NK-92 treated with Interleukin-12 subunit alpha and Interleukin-12 subunit beta, amount 100 ng/mL, for 24 hours (cell line): ENCODE measurements at regions not wholly inside any gene's neighbourhood (a gene's known extent, or its start where the extent isn't known, plus 50 kb on each side); places are given as distances from the start of the nearest gene placed in this dataset.
"Not testable (repeated sequence)": the region's sequence is repeated elsewhere in the genome, so short reads cannot be mapped to it uniquely, and the experiment has no call there.

Source experiments
- DNase-seq: peaks from one replicate; lab custom pipeline; 2025; lab: John Stamatoyannopoulos, UW

DNA sequence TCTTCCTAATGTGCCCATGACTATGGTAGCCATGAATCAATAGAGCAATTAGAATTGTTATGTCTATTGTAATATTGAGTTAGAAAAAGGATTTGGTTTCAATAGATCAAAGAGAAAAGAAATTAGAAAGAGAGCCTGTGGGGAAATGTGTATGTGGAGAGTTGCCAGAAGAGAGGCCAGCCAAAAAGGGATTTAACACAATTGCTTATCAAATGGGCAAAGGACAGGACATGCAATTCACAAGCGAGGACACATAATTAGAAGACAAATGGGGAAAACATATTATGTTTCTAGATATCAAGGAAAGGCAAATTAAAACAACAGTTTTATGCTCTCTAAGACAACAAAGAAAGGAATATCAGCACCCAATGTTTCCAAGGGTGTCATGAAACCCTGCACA is 403.2 kb upstream of the KLHL29 start:
- DNase-seq: no peak

DNA sequence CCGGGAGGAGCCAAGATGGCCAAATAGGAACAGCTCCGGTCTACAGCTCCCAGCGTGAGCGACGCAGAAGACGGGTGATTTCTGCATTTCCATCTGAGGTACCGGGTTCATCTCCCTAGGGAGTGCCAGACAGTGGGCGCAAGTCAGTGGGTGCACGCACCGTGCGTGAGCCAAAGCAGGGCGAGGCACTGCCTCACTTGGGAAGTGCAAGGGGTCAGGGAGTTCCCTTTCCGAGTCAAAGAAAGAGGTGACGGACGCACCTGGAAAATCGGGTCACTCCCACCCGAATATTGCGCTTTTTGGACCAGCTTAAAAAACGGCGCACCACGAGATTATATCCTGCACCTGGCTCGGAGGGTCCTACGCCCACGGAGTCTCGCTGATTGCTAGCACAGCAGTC is 400.8 kb upstream of the KLHL29 start:
- not testable (repeated sequence) for DNase-seq

DNA sequence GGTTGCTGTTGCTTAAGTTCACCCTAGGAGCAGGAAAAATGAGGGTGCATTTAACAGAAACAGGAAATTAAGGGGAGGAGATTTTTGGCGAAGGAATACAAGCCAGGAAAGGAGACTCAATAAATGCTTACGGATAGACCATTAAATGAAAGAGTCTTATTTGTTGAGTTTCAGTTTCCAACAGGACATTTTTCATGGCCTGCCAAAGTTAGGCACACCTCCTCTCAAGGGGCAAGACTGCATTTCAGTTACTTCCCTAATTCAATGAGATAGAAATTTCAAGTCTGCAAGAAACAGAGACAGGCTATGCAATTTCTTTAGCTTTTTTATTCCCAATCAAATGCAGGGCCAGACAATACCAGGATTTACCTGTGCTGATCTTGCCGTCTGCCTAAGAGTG is 394.7 kb upstream of the KLHL29 start:
- no peak for DNase-seq

DNA sequence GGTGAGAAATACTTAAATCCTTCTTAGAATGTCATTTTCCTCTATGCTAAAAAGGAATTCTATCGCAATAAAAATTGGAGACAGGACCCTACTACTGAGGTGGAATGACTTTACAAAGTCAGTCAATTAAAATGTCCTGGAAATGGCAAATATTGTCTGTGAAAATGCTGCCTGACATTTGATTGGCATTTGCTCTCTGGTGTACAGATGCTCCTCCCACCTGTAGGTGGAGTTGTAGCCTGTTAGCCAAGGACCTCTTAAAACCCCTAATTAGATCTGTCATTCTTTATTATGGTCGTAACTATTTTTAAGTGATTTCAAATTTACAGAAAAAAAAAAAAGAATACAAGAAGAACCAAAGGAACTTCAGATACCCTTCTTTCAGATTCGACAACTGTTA is 393.1 kb upstream of the KLHL29 start:
- DNase-seq: no peak

DNA sequence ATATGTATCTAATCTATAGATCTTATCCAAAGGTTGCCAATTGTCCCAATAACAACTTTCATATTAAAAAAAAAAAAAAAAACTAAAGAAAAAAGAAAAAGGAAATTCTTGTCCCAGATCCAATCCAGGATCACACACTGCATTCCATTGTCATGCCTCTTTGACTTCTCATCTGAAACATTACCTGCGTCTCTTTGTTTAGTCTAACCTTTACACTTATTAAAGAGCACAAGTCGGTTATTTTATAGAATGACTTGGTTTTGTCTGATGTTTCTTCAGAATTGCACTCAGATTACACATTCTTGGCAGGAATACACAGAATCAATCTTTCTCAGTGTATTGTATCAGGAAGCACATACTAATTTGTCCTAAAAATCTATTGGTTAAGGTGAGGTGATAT is 392.5 kb upstream of the KLHL29 start:
- no peak for DNase-seq

DNA sequence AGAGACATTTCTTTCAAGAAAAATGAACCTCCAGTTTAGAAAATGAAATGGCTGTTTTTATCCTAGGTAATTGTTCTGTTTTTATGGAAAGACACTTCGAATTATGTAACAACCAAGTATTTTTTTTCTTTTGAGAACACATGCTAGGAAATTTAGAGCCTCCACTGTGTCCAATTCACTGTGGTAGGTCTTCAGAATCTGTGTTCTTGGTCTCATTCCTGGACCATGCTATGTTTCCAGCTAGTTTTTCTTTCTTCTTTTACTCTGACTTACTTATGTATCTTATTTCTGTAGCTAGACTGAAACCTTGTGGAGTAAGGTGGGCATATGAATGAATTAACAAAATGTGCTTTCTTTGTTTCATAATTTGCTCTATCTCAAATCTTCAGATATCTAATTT is 391.7 kb upstream of the KLHL29 start:
- DNase-seq: no peak

DNA sequence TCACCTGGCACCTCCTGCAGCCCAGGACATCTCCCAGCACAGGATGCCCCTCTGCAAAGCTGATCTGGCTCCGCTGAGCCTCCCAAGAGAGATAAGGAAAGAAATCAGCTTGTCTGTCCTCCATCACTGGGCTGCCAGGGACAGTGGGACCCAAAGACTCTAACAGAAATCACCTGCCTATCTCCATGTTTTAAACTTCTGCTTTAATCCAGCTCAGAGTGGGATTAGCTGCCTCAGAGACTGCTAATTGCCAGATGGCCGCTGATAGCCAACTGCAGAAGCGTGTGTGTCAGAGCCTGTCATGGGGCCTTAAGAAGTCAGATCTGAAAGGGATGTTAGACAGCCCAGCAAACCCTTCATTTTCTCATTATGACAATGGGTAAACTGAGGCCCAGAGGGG is 389.4 kb upstream of the KLHL29 start:
- DNase-seq: no peak

DNA sequence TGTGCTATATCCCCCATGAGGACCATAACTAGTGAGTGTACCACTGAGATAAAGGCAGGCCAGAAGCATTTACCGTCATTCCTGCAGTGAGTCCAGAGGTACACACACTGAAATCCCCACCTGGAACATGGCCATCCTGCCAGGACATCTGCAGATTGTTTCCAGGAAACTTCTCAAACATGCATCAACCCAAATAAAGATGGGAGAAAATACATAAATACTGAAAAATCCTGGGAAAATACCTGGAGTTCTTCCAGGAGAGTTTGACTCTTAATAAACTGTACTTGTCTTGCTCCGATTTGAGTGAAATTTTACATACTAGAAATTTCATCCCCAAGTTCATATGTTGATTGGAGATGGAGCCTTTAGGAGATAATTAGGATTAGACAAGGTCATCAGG is 388.1 kb upstream of the KLHL29 start:
- DNase-seq: no peak

DNA sequence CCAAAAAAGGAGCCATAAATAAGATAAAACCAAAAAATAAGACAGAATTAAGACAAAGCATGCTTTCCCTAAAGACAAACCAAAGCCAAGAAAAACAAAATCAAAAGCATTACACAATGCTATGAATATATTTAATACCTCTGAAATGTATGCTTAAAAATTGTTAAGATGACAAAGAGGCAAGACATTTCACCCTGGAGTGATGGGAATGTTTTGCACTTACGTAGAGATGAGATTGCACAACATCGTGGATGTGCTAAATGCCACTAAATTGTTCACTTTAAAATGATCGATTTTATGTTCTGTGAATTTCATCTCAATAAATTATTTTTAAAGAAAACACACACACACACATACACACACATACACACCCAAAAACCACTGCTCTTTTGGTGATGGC is 386.6 kb upstream of the KLHL29 start:
- no peak for DNase-seq

DNA sequence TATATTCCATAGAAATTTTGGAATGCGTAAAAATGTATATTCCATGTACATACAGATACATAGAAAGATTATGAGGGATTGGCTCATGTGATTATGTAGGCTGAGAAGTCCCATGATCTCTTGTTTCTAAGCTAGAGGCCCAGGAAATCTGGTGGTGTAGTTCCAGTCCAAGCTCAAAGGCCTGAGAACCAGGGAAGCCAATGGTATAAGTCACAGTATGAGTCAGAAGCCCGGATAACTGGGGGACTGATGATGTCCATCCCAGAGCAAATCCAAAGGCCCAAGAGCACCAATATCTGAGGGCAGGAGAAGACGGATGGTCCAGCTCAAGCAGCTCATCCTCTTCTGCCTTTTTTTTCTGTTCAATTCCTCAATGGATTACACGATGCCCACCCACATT is 385.0 kb upstream of the KLHL29 start:
- DNase-seq: no peak

DNA sequence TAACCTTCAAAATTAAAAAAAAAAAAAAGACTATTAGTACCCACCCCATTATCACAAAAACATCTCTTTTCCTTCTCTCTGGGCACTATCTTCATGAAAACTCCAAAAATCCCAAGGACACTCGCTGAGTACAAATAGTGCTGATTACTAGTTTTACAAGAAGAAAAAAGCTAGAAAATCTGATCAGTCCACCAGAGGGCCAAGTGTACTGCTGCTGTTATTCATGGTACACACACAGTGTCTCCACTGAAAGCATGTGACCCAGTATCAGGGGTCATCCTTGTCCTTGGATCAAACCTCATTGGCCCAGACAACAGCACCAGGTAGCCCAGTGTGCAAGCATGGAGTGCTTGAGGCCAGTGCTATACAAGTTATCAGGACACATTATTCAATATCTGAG is 382.7 kb upstream of the KLHL29 start:
- no peak for DNase-seq

DNA sequence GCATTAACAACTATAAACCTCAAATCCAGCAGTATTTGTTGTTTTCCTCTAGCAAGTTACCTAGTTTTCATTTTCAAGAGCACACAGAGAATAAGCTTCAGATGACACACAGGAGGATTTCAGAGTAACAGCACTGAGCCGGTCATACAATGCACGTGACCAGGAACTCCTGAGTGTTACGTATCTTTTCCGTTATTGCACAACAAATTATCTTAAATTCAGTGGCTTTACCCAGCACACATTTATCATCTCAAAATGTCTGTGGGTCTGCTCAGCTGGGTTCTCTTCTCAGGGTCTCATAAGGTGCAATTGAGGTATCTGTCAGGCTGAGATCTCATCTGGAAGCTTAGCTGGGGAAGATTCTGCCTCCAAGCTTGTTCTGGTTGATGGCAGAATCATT is 379.5 kb upstream of the KLHL29 start:
- DNase-seq: no peak

DNA sequence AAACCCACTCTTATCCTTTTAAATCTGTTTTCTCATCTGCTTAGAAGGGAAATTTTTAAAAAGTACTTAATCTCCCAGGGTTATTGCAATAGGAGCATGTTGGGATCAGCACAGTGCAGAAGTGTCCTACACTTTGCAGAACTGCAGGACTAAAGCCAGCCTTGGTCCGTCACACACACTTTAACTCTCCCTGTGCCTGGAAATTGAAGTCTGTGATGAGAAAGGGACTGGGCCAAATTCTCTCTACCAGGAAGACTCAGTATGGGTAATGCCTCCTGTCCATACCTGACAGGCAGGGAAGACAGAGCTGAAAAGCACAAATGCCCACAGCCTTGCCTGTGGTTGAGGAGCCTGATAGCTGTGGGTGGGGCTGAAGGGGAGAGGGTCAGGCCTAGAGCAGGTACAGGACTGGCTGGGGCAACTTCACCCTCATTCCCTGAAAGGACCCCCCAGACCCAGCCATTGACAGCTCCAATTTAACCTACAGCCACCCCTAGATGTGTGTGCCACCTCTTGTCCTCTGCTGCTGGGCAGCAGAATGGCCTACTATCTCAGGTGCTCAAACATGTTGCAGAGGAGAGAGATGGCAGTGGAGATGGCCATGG is 377.2 kb upstream of the KLHL29 start:
- DNase-seq: no peak

DNA sequence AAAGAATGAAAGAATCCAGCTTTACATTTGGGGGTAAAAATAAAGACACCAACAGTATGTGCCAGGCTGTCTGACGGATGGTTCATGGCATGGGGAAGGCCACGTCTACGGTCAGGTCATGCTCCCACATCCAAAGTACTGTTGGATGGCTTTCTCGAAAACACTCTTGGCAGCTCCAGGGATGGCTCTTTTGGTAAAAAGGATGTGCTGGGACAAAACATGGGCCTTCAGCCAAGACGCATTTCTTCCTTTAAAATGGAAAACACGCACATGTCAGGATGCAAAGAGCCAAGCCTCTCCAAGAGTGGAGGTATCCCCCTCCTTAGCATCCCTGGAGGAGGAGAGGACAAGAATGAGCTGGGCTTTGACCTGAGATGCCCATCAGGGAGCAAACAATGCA is 376.5 kb upstream of the KLHL29 start:
- DNase-seq: no peak

DNA sequence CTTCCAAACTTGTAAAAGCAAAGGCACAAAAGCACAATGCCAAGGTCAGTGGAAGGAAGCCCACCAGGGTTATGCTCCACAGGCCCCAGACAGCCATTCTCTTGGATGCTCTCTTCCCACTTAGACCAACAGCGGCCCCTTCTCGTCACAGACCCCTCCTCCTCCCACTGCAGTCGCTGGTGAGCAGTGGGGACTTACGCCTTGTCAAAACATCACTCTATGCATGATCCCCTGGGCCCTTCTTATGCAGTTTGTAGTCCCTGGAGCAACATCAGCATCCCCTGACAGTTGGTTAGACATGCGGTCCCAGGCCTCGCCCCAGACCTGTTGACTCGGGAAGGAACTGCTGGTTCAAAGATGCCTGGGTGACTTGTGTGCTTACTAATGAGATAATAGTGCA is 376.0 kb upstream of the KLHL29 start:
- DNase-seq: no peak

DNA sequence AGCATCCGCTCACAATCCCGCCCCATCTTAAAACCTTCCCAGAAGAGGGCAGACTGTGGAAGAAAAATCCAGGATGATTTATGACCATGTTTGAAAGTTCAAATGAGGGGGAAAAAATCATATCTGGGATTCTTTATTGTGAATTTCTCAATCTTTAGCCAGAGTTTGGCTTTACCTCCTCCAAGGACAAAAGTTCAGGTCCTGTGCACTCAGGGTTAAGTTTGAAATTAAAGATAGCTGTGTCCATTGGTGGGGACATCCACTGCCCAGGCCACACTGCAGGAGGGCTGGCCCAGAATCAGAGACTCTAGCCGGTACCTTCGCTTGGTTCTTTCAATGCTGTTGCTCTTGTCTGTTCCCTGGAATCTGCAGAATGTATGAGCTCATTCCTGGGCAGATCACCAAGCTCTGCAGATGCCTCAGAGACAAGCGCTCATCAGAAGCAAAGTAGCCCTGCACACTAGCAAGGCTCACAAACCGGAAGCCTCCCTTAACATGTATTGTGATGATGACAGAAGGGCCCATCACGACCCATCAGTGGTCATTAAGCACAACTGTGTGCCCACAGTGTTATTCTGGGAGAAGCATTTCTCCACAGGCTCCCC is 375.3 kb upstream of the KLHL29 start:
- no peak for DNase-seq

DNA sequence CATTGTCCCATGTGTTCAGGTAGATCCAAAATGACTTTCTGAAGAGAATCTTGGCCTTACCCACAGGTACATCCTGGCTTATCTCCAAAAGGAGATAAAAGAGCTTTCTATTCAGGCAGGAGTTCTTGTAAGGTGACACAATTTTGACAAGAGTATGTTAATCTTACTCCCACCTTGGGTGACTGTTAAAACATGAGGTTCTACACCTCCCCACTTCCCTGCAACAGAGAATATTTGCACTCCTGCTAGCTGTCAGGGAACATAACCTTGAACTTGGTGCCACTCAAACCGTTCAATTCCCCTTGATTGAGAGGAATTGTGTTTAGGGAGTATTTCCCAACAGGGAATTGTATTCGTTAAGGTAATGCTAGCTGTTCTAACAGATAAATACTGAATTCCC is 372.5 kb upstream of the KLHL29 start:
- no peak for DNase-seq

DNA sequence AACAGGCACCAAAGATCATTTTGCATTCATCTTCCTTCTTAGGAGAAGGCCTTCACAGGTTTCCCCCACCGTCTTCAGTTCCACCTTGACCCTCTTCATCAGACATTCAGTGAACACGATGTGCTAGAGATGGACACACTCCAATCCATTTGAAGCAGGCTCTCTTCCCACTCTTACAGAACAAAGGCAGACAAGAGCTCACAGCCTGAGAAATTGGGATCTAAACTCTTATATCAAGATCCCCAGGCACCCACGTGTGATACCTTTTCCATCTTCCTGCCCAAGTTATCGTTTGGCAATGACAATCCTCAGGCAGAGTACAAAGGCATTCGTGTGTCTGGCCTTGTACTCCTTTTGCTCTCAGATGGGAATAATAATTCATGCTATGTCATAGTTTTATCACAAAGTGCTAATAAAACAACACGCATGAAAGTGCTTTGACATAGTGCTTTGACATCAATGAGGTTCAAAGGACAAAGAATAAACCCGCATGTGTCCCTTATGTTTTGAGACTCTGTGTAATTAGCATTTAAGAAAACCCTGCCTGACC is 369.3 kb upstream of the KLHL29 start:
- DNase-seq: no peak

DNA sequence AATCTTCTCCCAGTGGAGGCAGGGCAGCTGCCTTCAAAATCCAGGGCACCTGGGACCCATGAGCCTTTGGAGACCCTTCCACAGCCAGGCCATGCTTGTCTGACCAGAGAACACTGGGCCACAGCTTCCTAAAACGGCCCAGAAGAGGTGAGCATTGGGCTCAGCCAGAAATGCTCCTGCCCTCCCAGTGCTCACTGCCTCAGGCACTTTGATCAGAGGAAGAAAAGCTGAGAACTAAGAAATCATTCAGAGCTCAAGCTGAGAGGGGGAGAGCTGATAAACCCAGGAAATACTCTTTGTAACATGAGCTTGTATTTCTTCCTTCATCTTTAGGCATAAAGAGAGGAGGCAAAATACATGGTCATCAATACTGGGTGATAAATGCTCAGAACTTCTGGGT is 365.5 kb upstream of the KLHL29 start:
- no peak for DNase-seq

DNA sequence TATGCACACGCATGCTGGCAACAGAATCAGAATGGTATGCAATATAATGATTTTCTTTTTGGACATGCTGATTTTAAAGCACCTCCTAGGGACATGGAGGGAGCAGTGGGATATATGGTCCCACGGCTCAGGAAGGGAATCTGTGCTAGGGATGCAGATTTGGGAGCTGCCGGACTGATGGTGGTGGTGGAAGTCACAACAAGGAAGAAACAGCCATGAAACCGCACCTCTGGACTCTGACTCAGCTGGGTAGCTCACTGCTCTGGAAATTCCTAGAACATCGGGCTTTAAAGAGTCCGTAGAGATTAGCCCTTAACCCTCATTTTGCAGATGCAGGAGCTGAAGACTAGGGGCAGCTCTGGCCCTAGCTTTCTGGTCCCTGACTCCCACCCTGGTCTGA is 364.3 kb upstream of the KLHL29 start:
- no peak for DNase-seq

DNA sequence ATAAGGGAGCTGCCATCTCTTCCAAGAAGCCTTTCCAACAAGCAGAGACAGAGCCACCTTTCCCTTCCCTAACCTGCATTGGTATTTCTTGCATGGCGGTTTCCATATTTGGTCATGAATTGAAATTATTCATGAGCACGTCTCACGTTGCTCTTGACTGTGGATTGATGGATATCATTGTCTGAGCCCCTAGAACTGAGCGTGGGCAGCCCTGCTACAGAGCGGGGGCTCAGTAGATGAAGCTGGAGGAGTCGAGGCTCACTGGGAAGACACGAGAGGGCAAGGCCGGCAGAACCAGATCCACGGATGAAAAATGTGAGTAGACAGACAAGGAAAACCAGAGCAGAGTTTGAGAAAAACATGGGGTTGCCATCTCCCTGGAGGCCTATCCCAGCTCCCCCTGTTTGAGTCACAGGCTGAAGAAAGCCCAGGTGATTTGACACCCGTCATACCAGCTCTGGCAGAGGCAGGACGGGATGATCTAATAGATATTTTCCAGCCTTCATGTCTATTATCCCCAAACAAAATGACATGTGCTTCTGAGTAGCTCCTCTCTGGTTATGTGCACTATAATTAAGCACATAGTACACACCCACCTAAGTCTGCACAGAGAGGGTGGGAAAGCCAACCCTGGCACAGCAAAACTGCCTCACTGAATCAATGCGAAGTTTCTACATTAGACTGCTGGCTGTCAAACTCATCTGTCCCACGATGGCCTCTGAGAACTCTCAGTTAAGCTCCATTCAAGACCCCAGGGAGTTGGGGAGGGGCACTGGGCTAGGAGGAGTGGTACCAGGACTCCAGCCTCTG is 363.5 kb upstream of the KLHL29 start:
- DNase-seq: no peak

DNA sequence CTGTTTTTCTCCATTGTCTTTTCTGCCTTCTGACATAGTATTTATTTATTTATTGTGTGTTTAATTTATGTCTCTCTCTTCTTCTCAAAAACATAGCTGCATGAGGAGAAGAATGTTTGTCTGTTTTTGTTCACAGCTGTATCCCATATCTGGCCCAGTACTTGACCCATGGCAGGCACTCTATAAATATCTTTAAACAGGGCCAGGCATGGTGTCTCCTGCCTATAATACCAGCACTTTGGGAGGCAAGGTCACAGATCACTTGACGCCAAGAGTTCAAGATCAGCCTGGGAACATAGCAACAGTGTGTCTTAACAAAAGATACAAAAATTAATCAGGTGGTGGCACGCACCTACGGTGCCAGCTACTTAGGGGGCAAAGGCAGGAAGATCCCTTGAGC is 361.3 kb upstream of the KLHL29 start:
- no peak for DNase-seq

DNA sequence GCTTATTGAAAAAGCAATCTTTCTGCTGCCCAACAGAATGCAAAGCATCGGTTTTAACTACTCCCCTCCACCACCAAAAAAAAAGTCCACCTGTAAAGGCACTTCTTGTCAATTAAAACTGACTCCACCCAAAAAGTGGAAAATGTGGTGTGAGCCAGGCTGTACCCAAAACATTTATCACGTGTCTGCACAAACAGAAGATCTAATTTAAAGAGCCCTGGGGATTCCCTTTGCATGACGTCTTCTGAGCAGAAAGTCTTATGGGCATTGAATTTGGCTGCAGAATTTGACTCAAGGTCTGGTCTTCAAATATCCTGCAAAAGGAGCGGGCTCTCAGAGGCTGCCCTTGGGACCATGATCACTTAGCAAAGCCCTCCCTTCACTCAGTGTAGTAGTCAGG is 358.3 kb upstream of the KLHL29 start:
- DNase-seq: no peak
